ENCODE measurements at regions not wholly inside any gene's neighbourhood (a gene's known extent, or its start where the extent isn't known, plus 50 kb on each side); places are given as distances from the start of the nearest gene placed in this dataset.

GRCh38 chr17:13135506-13135905, 117.7 kb upstream of the ELAC2 start:
- no peak overlapping the region for H2AK5ac ChIP-seq (ENCODE audit: insufficient read length, low read length)
- H3K4me1 Mint-ChIP-seq, result peaks cover 19 to 21% of the 10 kb centered on the region in 2 experiments
- H3K9me3 ChIP-seq (ENCODE audit: control insufficient read depth, low read depth, low read length), result peaks cover 9% of the 10 kb centered on the region
- no peak overlapping the region for H3K18ac ChIP-seq (ENCODE audit: insufficient read length, low read depth, low read length)
- no CpG with 5 or more reads among the region's 5 CpGs for WGBS (ENCODE audit: extremely low coverage, insufficient read length, low lambda C conversion rate)
- peaks cover 10 to 22% (median 16%) of the 10 kb centered on the region in 3 experiments for H3K36me3 Mint-ChIP-seq (ENCODE audit: insufficient read depth in 1 of 3, low read depth in 3 of 3)
- H4K20me1 ChIP-seq (ENCODE audit: control insufficient read depth, insufficient read depth, insufficient read length), result no peaks in the 10 kb centered on the region
- H3K9me3 Mint-ChIP-seq, result peaks cover 24 to 28% of the 10 kb centered on the region in 2 experiments
- no peaks in the 10 kb centered on the region; the same call in 1 of the 2 replicates for H3K27me3 Mint-ChIP-seq (ENCODE audit: low read depth)
- DNase-seq, result no peak
- no peak overlapping the region for H2AFZ ChIP-seq (ENCODE audit: low read length)
- no peak overlapping the region for H2BK15ac ChIP-seq (ENCODE audit: low read depth, low read length)
- H3K56ac ChIP-seq (ENCODE audit: insufficient read length, low read depth, low read length), result no peak overlapping the region
- no peak overlapping the region for H3K27ac ChIP-seq (ENCODE audit: insufficient read length, low read depth, low read length)
- no peak overlapping the region for H3K4ac ChIP-seq (ENCODE audit: low read depth, low read length)
- H3K23ac ChIP-seq (ENCODE audit: insufficient read length, low read depth, low read length), result no peak overlapping the region
- no peak overlapping the region for H3K4me2 ChIP-seq (ENCODE audit: insufficient read depth, insufficient read length, low read length)
- H4K91ac ChIP-seq (ENCODE audit: insufficient read length, low read depth, low read length), result no peak overlapping the region
- no peak overlapping the region for H2BK12ac ChIP-seq (ENCODE audit: insufficient read length, low read depth, low read length)
- H3K23me2 ChIP-seq (ENCODE audit: insufficient read length, low read depth, low read length, poor library complexity, severe bottlenecking), result no peaks in the 10 kb centered on the region
- H3K27me3 ChIP-seq (ENCODE audit: insufficient read depth, low read length), result no peaks in the 10 kb centered on the region
- no peaks in the 10 kb centered on the region for H3K4me1 ChIP-seq (ENCODE audit: insufficient read depth, low read length)
- no peak overlapping the region for H2BK5ac ChIP-seq (ENCODE audit: insufficient read length, low read length)
- no peak overlapping the region for H2BK120ac ChIP-seq (ENCODE audit: low read depth, low read length, poor library complexity, severe bottlenecking)
- H3K79me2 ChIP-seq (ENCODE audit: insufficient read depth, low read length), result no peaks in the 10 kb centered on the region
- no peak overlapping the region for H2BK20ac ChIP-seq (ENCODE audit: low read depth, low read length, poor library complexity, severe bottlenecking)
- H3K14ac ChIP-seq (ENCODE audit: insufficient read depth, low read length), result no peak overlapping the region
- H4K5ac ChIP-seq (ENCODE audit: insufficient read length, low read depth, low read length), result no peak overlapping the region
- H3K79me1 ChIP-seq (ENCODE audit: insufficient read depth, low read depth, low read length, poor library complexity, severe bottlenecking), result no peaks in the 10 kb centered on the region
- no peak overlapping the region for H3K4me3 Mint-ChIP-seq
- H3K27ac Mint-ChIP-seq, result no peak overlapping the region
- no peak overlapping the region for H4K8ac ChIP-seq (replicated peaks; ENCODE audit: insufficient read length, low read depth, low read length)
- no peak overlapping the region for H3K9ac ChIP-seq (ENCODE audit: extremely low read depth, insufficient read length, low read length)
- TF ChIP-seq CTCF (conservative IDR thresholded peaks at IDR 0.05), result no peak
- no peak overlapping the region for H3T11ph ChIP-seq (ENCODE audit: low read length)

Data from H9 (cell line).